ENCODE measurements at regions not wholly inside any gene's neighbourhood (a gene's known extent, or its start where the extent isn't known, plus 50 kb on each side); places are given as distances from the start of the nearest gene placed in this dataset.
"Not testable (repeated sequence)": the region's sequence is repeated elsewhere in the genome, so short reads cannot be mapped to it uniquely, and the experiment has no call there.

GRCh38 chr20:60101201-60101890, 143.1 kb downstream of the CDH26 start:
- Histone ChIP-seq H3K27me3 (no peaks in the 10 kb centered on the region), H3K4me1 (no peaks in the 10 kb centered on the region), H3K36me3 (no peaks in the 10 kb centered on the region), H3K4me3 (ENCODE audit: low read depth, low read length) (no peak overlapping the region), H3K9me3 (no peaks in the 10 kb centered on the region)
- no peak for TF ChIP-seq CTCF (IDR thresholded peaks at IDR 0.05; ENCODE audit: low read depth, low read length)
- no peak for DNase-seq

GRCh38 chr20:60101891-60102281, 143.7 kb downstream of the CDH26 start:
- no peaks in the 10 kb centered on the region for H3K4me1 ChIP-seq
- DNase-seq = no peak
- TF ChIP-seq CTCF (IDR thresholded peaks at IDR 0.05; ENCODE audit: low read depth, low read length) = no peak
- no peak overlapping the region for H3K4me3 ChIP-seq (ENCODE audit: low read depth, low read length)
- H3K36me3 ChIP-seq = no peaks in the 10 kb centered on the region
- H3K9me3 ChIP-seq = no peaks in the 10 kb centered on the region
- H3K27me3 ChIP-seq = no peaks in the 10 kb centered on the region

GRCh38 chr20:60102665-60103210, 144.5 kb downstream of the CDH26 start:
- Histone ChIP-seq H3K27me3 (no peaks in the 10 kb centered on the region), H3K9me3 (no peaks in the 10 kb centered on the region), H3K4me1 (no peaks in the 10 kb centered on the region), H3K36me3 (no peaks in the 10 kb centered on the region), H3K4me3 (ENCODE audit: low read depth, low read length) (no peak overlapping the region)
- DNase-seq = no peak
- TF ChIP-seq CTCF (IDR thresholded peaks at IDR 0.05; ENCODE audit: low read depth, low read length) = no peak

GRCh38 chr20:60104993-60105803, 147.0 kb downstream of the CDH26 start:
- Histone ChIP-seq H3K36me3 (no peaks in the 10 kb centered on the region), H3K27me3 (no peaks in the 10 kb centered on the region), H3K9me3 (no peaks in the 10 kb centered on the region), H3K4me1 (no peaks in the 10 kb centered on the region), H3K4me3 (ENCODE audit: low read depth, low read length) (no peak overlapping the region)
- DNase-seq = no peak
- TF ChIP-seq CTCF (IDR thresholded peaks at IDR 0.05; ENCODE audit: low read depth, low read length) = no peak

GRCh38 chr20:60106186-60106585, 148.0 kb downstream of the CDH26 start:
- not testable (repeated sequence) for H3K36me3 ChIP-seq; H3K4me3 ChIP-seq (ENCODE audit: low read depth, low read length); DNase-seq; H3K27me3 ChIP-seq; H3K9me3 ChIP-seq; H3K4me1 ChIP-seq

- H3K9me3 ChIP-seq = no peaks in the 10 kb centered on the region
- no peaks in the 10 kb centered on the region for H3K4me1 ChIP-seq
- H3K36me3 ChIP-seq = no peaks in the 10 kb centered on the region
- no peak for TF ChIP-seq CTCF (IDR thresholded peaks at IDR 0.05; ENCODE audit: low read depth, low read length)
- no peak for DNase-seq
- no peaks in the 10 kb centered on the region for H3K27me3 ChIP-seq
- H3K4me3 ChIP-seq (ENCODE audit: low read depth, low read length) = no peak overlapping the region
Observed at GRCh38 chr20:60107621-60108390, 149.6 kb downstream of the CDH26 start.
